ENCODE measurements at regions not wholly inside any gene's neighbourhood (a gene's known extent, or its start where the extent isn't known, plus 50 kb on each side); places are given as distances from the start of the nearest gene placed in this dataset.
"Not testable (repeated sequence)": the region's sequence is repeated elsewhere in the genome, so short reads cannot be mapped to it uniquely, and the experiment has no call there.

- H3K36me3 ChIP-seq; H3K4me3 ChIP-seq; H3K27ac ChIP-seq; H3K27me3 ChIP-seq; H3K9me3 ChIP-seq; intact Hi-C loops (cut with DNase I; ENCODE audit: low total_unique reads); H3K4me1 ChIP-seq: not testable (repeated sequence)
- DNase-seq: peak in 1 of 2 donors; percentile 64
Observed at GRCh38 chr14:105600195-105600938, 74.0 kb downstream of the TMEM121 start.

DNA sequence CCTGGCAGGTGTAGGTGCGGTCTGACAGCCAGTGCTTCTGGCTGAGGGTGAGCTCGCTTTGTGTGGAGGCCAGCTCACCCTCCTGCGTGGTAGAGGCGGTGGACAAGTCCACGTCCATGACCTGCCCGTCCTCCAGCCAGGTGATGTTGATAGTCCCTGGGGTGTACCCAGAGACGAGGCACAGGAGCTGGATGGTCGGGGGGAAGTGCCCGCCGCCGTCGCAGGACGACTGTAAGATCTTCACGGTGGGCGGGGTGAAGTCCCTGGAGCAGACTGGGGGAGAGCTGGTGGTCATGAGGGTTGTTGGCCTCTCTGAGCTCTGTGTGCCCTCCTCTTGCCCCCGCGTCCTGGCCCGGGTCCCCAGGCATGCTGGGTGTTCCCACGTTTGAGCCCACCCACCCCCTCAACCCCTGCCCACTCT, 74.6 kb downstream of the TMEM121 start:
- DNase-seq: no peak
- Histone ChIP-seq H3K4me1 (no peaks in the 10 kb centered on the region), H3K36me3 (no peaks in the 10 kb centered on the region), H3K4me3 (no peak overlapping the region), H3K27me3 (peaks cover 0 to 1% of the 10 kb centered on the region in 2 donors), H3K27ac (no peak overlapping the region), H3K9me3 (no peaks in the 10 kb centered on the region)
- TF ChIP-seq, protein P1, sequence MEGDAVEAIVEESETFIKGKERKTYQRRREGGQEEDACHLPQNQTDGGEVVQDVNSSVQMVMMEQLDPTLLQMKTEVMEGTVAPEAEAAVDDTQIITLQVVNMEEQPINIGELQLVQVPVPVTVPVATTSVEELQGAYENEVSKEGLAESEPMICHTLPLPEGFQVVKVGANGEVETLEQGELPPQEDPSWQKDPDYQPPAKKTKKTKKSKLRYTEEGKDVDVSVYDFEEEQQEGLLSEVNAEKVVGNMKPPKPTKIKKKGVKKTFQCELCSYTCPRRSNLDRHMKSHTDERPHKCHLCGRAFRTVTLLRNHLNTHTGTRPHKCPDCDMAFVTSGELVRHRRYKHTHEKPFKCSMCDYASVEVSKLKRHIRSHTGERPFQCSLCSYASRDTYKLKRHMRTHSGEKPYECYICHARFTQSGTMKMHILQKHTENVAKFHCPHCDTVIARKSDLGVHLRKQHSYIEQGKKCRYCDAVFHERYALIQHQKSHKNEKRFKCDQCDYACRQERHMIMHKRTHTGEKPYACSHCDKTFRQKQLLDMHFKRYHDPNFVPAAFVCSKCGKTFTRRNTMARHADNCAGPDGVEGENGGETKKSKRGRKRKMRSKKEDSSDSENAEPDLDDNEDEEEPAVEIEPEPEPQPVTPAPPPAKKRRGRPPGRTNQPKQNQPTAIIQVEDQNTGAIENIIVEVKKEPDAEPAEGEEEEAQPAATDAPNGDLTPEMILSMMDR (IDR thresholded peaks at IDR 0.05): no peak
- intact Hi-C loops (cut with DNase I; ENCODE audit: low total_unique reads): no loop called here

- Histone ChIP-seq H3K4me1 (no peaks in the 10 kb centered on the region), H3K27me3 (peaks cover 0 to 3% of the 10 kb centered on the region in 2 donors), H3K36me3 (no peaks in the 10 kb centered on the region), H3K9me3 (no peaks in the 10 kb centered on the region), H3K4me3 (no peak overlapping the region), H3K27ac (no peak overlapping the region)
- DNase-seq: no peak
- TF ChIP-seq, protein P1 (IDR thresholded peaks at IDR 0.05): no peak
- intact Hi-C loops (cut with DNase I; ENCODE audit: low total_unique reads): no loop called here
Observed at GRCh38 chr14:105601360-105602242, 75.2 kb downstream of the TMEM121 start.

DNA sequence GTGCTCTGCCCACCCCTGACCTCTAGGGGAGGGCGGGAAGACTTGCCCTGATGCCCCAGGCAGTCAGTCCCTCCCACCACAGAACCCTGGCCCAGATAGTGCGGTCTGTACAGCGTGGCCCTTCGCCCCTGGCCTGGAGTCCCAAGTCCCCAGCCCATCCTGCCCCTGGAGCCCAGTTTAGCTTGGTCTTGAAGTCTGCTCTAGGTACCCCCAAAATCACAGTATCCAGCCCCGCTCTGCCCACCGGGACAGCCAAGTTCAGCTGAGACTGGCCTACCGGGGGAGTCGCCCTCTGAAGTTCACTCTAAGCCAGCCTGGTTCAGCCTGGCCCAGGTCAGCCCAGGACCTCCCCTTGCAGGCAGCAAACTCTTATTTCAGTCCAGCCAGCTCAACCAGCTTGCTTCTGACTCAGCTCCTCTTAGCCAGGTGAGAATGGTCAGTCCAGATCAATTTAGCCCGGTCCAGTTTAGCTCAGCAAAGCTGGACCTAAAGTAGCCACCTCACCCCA, 75.9 kb downstream of the TMEM121 start:
- intact Hi-C loops (cut with DNase I; ENCODE audit: low total_unique reads): no loop called here
- TF ChIP-seq, protein P1 (IDR thresholded peaks at IDR 0.05): no peak

GRCh38 chr14:105602799-105603793, 76.7 kb downstream of the TMEM121 start:
- TF ChIP-seq, protein P1 (IDR thresholded peaks at IDR 0.05): no peak
- Histone ChIP-seq H3K27me3 (peaks cover 0 to 3% of the 10 kb centered on the region in 2 donors), H3K27ac (no peak overlapping the region), H3K4me1 (no peaks in the 10 kb centered on the region), H3K4me3 (no peak overlapping the region), H3K9me3 (no peaks in the 10 kb centered on the region), H3K36me3 (no peaks in the 10 kb centered on the region)
- no peak for DNase-seq
- intact Hi-C loops (cut with DNase I; ENCODE audit: low total_unique reads): no loop called here

More for the DNA sequence above, 75.9 kb downstream of the TMEM121 start:
- H3K36me3 ChIP-seq: no peaks in the 10 kb centered on the region
- DNase-seq: peak in 1 of 2 donors; percentile 58
- H3K4me3 ChIP-seq: no peak overlapping the region
- no peaks in the 10 kb centered on the region for H3K9me3 ChIP-seq
- peaks cover 0 to 3% of the 10 kb centered on the region in 2 donors for H3K27me3 ChIP-seq
- H3K27ac ChIP-seq: no peak overlapping the region
- H3K4me1 ChIP-seq: no peaks in the 10 kb centered on the region

DNA sequence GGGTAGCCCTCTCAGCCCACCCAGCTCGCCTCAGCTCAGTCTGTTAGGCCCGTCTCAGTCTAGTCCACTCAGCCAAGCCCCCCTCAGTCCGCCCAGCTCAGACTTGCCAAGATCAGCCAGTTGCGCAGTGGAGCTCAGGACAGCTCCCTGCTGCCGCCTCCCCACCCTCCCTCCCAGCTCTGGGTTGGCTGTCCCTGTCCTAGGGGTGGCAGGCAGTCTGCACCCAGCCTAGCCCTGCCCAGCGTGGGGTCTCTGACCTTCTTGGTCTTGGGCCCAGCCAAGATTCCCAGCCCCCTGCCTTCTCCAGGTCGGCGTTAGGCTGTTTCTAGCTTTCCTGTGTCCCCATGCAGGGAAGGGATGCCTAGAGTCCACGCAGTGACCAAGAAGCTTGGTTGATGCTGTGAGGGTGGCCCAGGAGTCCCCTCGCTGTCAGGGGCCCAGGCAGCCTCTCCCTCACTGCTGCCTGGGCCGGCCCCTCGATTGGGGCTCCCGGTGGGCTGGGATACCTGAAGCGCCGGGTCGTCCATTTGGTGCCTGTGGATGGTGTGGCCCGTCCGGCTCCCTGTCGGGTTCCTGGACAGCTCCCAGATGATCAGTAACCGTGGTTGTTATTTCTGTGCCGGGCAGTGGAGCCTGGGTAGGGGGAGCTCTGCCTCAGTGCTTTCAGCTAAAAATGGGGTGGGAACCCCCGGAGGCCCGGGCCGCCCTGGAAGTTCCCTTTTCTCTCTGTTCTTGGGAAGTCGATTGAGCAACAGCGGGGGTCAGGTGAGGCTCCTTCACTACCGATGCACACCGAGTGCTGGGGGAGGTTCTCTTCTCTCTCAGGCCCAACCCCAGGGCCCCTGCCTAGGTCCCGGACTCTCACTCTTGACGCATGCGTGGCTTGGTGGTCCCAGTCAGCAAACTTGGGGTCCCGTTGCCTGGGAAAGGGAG, 78.4 kb downstream of the TMEM121 start:
- H3K27ac ChIP-seq; H3K9me3 ChIP-seq; intact Hi-C loops (cut with DNase I; ENCODE audit: low total_unique reads); H3K36me3 ChIP-seq; H3K27me3 ChIP-seq; H3K4me3 ChIP-seq; H3K4me1 ChIP-seq: not testable (repeated sequence)
- peak in 1 of 2 donors; percentile 59 for DNase-seq

Data from tibial artery (tissue), 4 donors.